Panc1 (cell line): ENCODE measurements at regions not wholly inside any gene's neighbourhood (a gene's known extent, or its start where the extent isn't known, plus 50 kb on each side); places are given as distances from the start of the nearest gene placed in this dataset.

Source experiments
- ATAC-seq: fragments of 200-7000 bp; cut with Tn5 transposase; 2 replicates; pipeline ENCODE4 v1.9.1; 2020; ENCODE audit warnings: mild to moderate bottlenecking, moderate library complexity
- BruUV-seq: library from RNA; stranded (reverse); fragments of 400-500 nt; replicated peaks from 2 replicates; lab custom pipeline; 2021; lab: Mats Ljungman, UMichigan
- CTCF ChIA-PET: fragments of 300-600 bp; sonication (Branson Sonifier 250); formaldehyde crosslinking; loops from one replicate; lab custom pipeline; 2022; ENCODE audit warnings: antibody characterized with exemption; lab: Charles Lee
- POLR2A ChIA-PET: fragments of 300-600 bp; sonication (Branson Sonifier 250); formaldehyde crosslinking; loops from one replicate; lab custom pipeline; 2022; ENCODE audit warnings: antibody characterized with exemption; lab: Charles Lee
- DNase-seq: peaks from one replicate; pipeline ENCODE4 v3.0.0-alpha.2; 2010; ENCODE audit warnings: low read depth, low spot score
- H3K27ac ChIP-seq: 2 replicates; pipeline ENCODE4 v1.5.1; 2011; ENCODE audit warnings: mild to moderate bottlenecking, low read length, inconsistent platforms
- H3K27me3 ChIP-seq: fragments of 200-500 bp; sonication (Bioruptor generic); 2 replicates; pipeline ENCODE4 v1.6.0; 2014; ENCODE audit warnings: low read length, inconsistent platforms; ENCODE audit not compliant: control insufficient read depth, insufficient read depth
- H3K36me3 ChIP-seq: fragments of 200-500 bp; sonication (Bioruptor generic); 2 replicates; pipeline ENCODE4 v1.5.1; 2014; ENCODE audit warnings: inconsistent platforms, mild to moderate bottlenecking, low read length, moderate library complexity; ENCODE audit not compliant: control insufficient read depth, insufficient read depth
- H3K4me1 ChIP-seq: 2 replicates; pipeline ENCODE4 v1.5.1; 2011; ENCODE audit warnings: inconsistent platforms, mild to moderate bottlenecking, low read length, moderate library complexity; ENCODE audit not compliant: control insufficient read depth, insufficient read depth
- H3K4me3 ChIP-seq, 2 experiments: 2 replicates each; pipeline ENCODE4 v1.5.1; 2011 to 2012; ENCODE audit warnings: low read depth in 2 of 2, low read length in 2 of 2, mild to moderate bottlenecking in 2 of 2, inconsistent platforms in 1 of 2, moderate library complexity in 1 of 2
- H3K9me3 ChIP-seq: fragments of 200-500 bp; sonication (Bioruptor generic); 2 replicates; pipeline ENCODE4 v1.5.1; 2014; ENCODE audit warnings: low read depth, mild to moderate bottlenecking, inconsistent platforms, low read length, moderate library complexity; ENCODE audit not compliant: control insufficient read depth, insufficient read depth
- CTCF ChIP-seq: fragments of 450-650 bp; IDR thresholded peaks from 2 replicates; pipeline ENCODE4 v1.5.1; 2017; ENCODE audit warnings: mild to moderate bottlenecking
- POLR2AphosphoS5 ChIP-seq: IDR thresholded peaks from 2 replicates; pipeline ENCODE4 v1.6.1; 2012; ENCODE audit warnings: mild to moderate bottlenecking, low read depth, low read length, moderate library complexity
- REST ChIP-seq, 2 experiments: IDR thresholded peaks; 2 replicates each; pipeline ENCODE4 v1.6.1; 2011 to 2012; ENCODE audit warnings: low read depth in 2 of 2, control low read depth in 1 of 2, low read length in 1 of 2, mild to moderate bottlenecking in 1 of 2, moderate library complexity in 1 of 2; ENCODE audit not compliant: insufficient read depth in 1 of 2
- SIN3A ChIP-seq: IDR thresholded peaks from 2 replicates; pipeline ENCODE4 v1.6.1; 2012; ENCODE audit warnings: low read depth, mild to moderate bottlenecking, low read length, moderate library complexity, borderline replicate concordance; ENCODE audit not compliant: insufficient read depth
- TCF7L2 ChIP-seq: IDR thresholded peaks from 2 replicates; pipeline ENCODE4 v1.6.1; 2011; ENCODE audit warnings: mild to moderate bottlenecking, low read depth, low read length, inconsistent platforms
- in situ Hi-C: cut with HindIII; loops from 2 replicates; pipeline ENCODE4 v1.10.0; 2016; ENCODE audit warnings: low sequenced_read_pairs, low pct_unique_long_range_greater_than_20kb
- intact Hi-C: fragments of 100-400 bp; cut with micrococcal nuclease; formaldehyde crosslinking; loops from one replicate; pipeline ENCODE4 v1.10.0; 2022; ENCODE audit not compliant: unreplicated experiment

- no peaks in the 10 kb centered on the region for H3K4me1 ChIP-seq
- H3K9me3 ChIP-seq, result no peaks in the 10 kb centered on the region
- no peak for TF ChIP-seq POLR2AphosphoS5
- TF ChIP-seq CTCF, result no peak
- TF ChIP-seq TCF7L2, result no peak
- no peak for TF ChIP-seq SIN3A
- TF ChIP-seq REST (IDR thresholded peaks at IDR 0.05; ENCODE audit: insufficient read depth in 1 of 2, low read depth in 2 of 2, low read length in 1 of 2), result no peak
- ATAC-seq (no peak), DNase-seq (no peak)
- intact Hi-C loops, result no loop called here
- H3K27ac ChIP-seq, result no peak overlapping the region
- ChIA-PET POLR2A (no interaction called here), CTCF (no interaction called here)
- in situ Hi-C loops, result no loop called here
- H3K36me3 ChIP-seq, result no peaks in the 10 kb centered on the region
- H3K27me3 ChIP-seq, result no peaks in the 10 kb centered on the region
- H3K4me3 ChIP-seq, result no peak overlapping the region
- BruUV-seq, result no TSS peak
These were observed 104.8 kb upstream of the NUDT7 start for GRCh38 chr16:77617553-77617952.

- TF ChIP-seq TCF7L2 (no peak), POLR2AphosphoS5 (no peak), SIN3A (no peak), CTCF (no peak), REST (IDR thresholded peaks at IDR 0.05; ENCODE audit: insufficient read depth in 1 of 2, low read depth in 2 of 2, low read length in 1 of 2) (no peak)
- POLR2A ChIA-PET, result no interaction called here
- Histone ChIP-seq H3K4me1 (no peaks in the 10 kb centered on the region), H3K27me3 (no peaks in the 10 kb centered on the region), H3K4me3 (no peak overlapping the region), H3K36me3 (no peaks in the 10 kb centered on the region), H3K27ac (no peak overlapping the region), H3K9me3 (no peaks in the 10 kb centered on the region)
- DNase-seq (no peak), ATAC-seq (no peak)
- intact Hi-C loops (no loop called here), in situ Hi-C loops (no loop called here)
- CTCF ChIA-PET, result no interaction called here
- BruUV-seq, result no TSS peak
These were observed 104.3 kb upstream of the NUDT7 start for GRCh38 chr16:77617996-77618395.
